ENCODE measurements at regions not wholly inside any gene's neighbourhood (a gene's known extent, or its start where the extent isn't known, plus 50 kb on each side); places are given as distances from the start of the nearest gene placed in this dataset.

DNA sequence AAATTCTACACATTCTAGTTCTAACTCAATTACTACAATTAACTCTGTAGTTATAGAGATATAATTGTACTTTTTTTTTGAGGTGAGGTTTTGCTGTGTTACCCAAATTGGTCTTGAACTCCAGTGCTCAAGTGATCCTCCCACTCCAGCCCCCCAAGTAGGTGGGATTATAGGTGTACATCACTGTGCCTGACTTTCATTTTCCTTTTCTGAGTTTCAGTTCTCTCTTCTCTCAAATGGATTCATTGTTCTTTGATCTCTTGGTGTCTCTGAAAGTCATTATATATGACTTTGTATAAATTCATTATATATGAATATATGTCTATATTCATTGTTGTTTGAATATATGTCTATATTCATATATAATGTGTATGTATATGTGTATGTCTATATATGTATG, 74.0 kb upstream of the GALNT2 start:
- FAIRE-seq: no peak
- DNase-seq (ENCODE audit: low spot score): no peak

DNA sequence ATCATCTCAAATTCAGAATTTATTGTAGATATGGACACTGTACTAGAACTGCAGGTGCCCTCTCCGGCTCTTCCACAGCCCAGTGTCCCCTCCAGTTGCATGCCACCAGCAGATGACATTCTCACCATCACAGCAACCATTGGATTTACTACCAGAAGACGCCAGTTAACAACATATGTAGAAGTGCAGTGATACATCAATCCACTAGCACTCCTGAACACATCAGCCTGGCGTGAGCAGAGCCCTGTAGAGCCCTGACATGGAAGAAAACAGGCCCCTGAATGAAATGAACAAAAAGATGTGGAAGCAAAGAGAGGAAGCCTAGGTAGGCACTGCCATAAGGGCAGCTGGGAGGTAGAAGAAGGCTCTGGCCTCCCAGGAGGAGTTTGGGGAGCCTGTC, 73.1 kb upstream of the GALNT2 start:
- FAIRE-seq: no peak
- no peak for DNase-seq (ENCODE audit: low spot score)

DNA sequence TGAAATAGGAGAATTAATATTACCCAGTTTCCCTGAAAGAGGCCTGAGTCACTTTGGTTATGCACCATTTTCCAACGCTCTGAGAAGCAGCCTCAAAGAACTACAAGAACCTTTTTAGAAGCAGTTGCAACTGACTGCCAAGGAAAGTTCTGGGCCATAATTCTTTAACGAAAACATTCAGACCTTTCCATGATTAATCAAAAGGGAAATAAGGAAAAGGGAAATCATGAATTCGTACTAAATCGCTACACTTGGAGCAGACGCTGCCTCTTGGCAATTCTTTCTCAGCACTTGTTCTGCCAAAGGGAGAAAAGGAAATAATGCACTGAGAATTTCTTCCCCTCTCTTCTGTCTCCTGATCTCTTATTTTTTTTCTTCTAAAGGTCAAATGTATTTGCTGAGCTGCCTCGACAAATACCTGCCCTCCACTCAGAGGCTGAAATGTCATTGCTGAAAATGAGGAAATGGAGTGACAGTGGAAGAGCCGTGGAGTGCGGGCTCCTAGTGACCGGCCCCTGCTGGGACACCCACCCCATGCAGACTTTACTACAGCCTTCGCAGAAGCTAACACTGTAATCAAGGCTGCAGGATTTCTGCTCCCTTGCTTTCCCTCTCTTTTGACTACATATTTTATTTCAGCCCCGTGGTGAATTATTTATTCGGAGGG, 67.9 kb upstream of the GALNT2 start:
- no peak for DNase-seq (ENCODE audit: low spot score)
- FAIRE-seq: no peak

DNA sequence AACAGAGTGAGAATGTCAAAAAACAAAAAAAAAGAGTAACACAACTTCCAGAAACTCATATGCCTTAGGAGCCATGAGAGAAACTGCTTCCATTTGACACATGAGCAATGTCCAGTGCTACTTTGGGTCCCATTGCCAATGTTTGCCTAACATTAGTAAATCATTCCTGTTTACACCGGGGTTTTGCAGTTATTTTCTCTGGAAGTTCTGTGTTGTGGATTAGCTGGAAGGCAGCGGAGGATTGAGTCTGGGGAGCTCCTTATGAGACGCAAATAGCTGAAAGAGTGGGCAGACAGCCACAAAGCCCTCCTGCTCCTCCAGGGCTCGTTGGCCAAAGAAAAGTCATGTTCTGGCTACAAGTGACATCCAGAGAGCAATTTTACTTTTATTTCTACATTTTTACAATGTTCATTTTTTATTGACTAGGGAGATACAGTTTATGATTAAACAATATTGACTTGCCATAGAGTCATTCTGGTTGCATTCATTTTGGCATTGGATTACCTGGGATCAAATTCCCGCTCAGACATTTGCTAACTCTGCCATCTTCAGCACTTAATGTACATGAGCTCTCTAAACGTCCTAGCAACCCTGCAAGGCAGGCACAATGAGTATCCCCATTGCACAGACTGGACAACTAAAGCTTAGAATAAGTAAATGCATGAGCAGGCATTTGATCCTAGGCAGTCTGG, 66.4 kb upstream of the GALNT2 start:
- FAIRE-seq: no peak
- no peak for DNase-seq (ENCODE audit: low spot score)

DNA sequence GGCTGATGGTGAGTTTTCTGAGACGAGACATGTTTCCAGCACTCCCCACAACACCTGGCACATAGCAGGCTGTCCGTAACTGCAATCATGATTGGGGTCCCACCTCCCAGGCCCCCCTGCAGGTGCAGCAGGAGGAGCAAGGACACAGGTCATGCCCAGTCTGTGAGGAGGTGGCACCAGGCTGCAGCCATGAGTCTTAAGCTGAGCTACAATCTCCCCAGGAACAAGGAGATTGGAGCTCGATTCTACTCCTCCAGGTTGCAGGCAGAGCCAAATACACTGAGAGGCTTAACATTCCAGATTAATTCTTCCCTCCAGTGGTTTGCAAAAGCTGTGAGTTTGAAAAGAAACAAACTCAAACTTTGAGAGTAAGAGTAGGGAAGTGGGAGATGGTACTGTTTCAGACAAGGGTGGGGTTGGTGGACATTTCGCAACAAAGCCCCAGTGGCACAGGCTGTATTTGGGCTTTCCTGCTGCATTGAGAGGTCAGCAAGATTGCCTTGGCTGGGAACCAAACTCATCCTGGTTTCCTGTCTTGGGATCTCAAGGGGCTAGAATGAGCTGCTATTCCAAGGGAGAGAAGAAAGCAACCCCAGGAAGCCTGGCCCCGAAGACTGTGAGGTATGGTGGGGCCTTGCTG, 64.8 kb upstream of the GALNT2 start:
- no peak for DNase-seq (ENCODE audit: low spot score)
- no peak for FAIRE-seq

DNA sequence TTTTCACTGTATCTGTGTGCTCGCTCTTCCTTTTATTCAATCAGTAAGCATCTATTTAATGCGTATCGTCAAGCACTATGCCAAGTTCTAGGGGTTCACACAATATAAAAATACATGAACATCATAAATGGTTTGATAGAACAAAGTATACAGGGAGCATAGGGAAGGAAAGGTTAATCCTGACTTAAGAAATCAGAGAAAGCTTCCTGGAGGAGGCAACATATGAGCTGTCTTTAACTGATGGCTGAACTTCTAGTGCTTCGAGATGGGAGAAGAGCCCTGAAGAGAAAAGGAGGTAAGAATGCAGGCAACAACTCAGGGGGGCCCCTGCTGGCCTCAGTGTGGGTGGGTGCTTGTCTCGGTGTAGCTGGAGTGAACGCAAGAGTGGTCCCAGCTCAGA, 63.6 kb upstream of the GALNT2 start:
- FAIRE-seq (no peak), DNase-seq (ENCODE audit: low spot score) (no peak)

DNA sequence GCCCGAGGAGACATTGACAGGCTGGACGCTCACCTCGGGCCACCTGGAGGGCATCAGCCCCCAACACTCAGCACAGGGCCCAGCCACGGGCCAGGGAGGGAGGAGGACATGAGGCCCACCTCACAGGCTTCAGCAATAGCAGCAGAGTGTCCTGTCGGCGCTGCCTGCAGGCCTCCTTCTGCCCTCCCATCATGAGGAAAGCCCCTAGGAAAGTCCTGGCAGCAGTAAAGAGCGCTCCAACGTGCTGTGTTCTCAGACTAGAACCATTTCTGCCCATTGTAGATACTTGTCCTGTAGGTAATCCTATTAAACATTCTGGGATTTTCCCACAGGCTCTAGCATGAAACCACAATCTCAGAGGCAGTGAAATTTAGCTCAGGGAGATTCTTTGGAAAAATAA, 62.0 kb upstream of the GALNT2 start:
- DNase-seq (ENCODE audit: low spot score) (no peak), FAIRE-seq (no peak)

DNA sequence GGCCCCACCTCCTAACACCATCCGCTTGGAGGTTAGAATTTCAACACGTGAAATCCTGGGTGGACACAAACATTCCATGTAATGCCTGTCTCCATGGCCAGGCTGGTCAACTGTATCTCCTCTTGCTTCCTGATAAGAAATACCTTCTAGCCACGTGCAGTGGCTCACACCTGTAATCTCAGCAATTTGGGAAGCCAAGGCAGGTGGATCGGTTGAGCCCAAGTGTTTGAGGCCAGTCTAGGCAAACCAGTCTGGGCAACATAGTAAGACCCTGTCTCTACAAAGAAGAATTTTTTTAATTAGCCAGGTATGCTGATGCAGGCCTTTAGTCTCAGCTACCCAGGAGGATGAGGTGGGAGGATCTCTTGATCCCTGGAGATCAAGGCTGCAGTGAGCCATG, 58.3 kb upstream of the GALNT2 start:
- FAIRE-seq: no peak
- DNase-seq (ENCODE audit: low spot score): no peak

DNA sequence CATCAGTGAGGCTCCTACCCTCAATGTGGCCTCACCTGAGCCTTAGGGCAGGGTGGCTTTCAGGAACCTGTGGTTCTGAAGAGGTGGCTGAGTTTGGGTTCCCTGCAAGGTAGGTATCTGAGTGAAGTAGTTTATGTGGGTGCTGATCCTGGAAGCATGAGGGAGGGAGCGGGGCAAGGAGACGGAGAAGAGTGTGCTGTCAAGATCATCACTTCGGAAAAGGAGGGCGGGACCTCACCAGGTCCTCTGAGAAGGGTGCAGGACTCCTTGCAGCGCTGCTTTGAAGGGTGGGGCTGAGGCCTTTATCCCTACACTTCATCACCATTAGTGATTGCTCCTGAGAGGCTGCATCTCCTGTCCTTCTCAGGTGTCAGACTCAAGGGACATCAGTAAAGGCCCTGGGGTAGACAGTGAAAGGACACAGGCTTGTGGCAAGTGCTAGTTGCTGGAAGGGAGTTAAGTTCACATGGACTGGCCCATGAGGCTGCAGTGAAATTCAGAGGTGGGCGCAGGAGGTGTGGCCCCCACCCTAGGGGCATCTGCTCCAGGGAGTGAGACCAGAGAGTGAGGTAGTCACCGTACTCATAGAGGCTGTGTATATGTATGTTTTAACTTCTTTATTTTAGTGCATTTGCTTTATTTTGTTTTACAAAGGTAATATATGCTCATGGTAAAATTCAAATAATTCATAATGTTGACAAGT, 57.3 kb upstream of the GALNT2 start:
- FAIRE-seq (no peak), DNase-seq (ENCODE audit: low spot score) (no peak)

DNA sequence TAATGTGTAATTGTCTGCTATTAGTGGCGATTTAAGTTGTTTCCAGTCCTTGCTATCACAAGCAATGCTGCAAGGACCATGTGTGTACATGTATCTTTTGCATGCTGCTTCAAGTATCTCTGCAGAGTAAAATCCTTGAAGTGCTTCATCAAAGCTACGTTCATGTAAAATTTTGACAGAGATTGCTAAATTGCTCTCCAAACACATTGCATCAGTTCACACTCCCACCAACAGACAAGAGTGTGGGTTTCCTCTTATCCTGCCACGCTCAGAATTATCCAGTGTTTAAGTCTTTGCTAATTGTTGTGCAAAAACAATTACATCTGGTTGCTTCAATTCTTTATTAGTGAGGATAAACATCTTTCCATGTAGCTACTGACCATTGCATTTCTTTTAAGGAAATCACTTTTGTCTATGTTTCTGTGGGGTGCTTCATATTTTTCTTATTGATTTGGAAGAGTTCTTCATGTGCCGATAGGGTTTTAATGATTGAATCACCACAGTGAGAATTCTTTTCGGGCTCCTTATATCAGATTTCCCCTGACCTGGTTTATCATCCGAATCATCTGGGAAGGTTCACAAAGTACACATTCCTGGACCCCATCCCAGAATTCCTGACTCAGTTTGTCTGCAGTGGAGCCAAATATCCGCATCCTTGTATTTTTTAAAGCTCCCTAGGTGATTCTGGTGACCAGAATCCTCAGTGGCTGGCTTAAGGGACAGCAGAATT, 56.3 kb upstream of the GALNT2 start:
- DNase-seq (ENCODE audit: low spot score) (no peak), FAIRE-seq (no peak)

DNA sequence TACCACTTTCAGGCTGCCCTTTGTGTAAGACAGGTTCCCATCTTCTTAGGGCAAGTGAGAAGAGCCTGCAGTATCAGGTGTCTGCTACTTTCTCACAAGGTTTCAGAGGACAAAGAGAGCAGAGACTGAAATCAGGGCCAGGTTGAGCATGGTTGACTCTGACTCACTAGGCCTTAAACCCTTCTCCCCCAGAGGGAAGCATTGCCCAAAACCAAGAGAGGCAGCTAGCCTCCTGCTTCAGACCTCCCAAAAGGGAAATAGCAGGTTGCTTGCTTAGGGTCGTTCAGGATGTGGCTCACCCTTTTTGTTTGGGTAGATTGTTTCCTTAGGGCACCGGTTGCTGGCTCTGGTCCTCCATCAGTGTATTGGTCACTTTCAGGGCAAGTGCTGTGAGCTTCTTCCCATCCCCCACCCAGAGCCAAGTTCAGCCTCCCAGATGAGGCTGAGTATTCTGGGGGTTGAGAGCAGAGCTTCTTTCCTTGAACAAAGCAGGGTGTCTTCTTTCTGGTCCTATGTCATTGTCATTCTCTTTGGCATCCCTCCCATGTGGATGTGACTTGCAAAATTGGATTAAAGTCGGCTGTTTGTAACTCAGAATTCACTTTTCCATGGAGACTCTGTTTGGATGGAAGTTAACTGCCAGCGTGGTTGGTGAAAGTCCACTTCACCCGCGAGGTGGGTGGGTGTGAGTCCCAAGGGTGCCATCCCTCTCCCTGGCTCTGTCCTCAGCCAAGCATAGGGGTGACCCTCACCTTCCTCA, 55.5 kb upstream of the GALNT2 start:
- no peak for FAIRE-seq

DNA sequence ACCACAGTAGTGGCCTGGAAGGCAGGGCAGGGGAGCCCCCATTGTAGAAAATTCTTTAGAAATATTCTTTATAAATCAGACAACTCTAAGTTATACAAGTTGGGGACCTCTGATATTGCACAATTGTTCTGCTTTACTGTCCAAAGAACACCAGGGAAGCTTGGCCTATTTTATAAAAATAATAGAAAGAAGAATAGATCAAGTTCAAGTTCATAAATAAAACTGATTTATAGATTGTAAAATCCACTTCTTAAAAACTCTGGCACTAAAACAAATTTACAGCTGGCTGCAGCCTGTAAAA, 55.0 kb upstream of the GALNT2 start:
- DNase-seq (ENCODE audit: low spot score) (no peak), FAIRE-seq (no peak)

More for the DNA sequence above, 55.5 kb upstream of the GALNT2 start:
- DNase-seq (ENCODE audit: low spot score): no peak

DNA sequence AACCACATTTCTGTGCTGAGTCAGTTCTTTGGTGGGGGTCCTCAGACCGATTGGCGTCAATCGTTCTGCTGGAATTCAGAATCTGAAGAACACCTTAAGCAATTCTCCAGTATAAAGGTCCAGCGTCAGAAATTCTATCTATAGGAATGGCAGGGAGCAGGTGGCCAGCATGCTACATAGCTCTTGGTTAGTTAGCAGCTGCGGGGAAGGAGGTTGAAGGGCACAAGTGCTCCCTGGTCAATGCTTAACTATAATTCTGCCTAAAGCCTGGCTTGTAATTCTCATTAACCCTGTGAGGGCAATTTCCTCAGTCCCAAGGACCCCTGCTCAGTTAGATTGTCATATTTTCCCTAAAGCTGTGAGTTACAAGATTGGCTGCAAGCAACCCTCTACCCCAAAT, 54.3 kb upstream of the GALNT2 start:
- FAIRE-seq (no peak), DNase-seq (ENCODE audit: low spot score) (no peak)

DNA sequence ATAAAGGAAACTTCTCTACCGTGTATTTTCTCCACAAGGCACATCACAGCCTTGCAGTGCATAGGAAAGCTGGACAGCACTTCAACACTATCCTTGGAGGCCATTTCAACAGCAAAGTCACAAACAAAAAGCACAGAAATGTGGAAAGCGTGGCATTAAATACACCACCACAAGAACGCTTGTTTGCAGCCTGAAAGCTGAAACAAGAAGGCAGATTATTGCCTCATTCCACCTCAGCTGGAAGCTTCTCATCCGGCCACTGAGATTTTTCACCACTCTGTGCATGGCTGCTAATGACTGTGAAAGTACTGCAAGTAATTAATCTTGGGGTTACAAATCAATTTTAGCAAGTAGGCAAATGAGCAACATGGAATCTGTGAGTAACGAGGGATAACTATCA, 50.9 kb upstream of the GALNT2 start:
- no peak for FAIRE-seq

More for the DNA sequence above, 50.9 kb upstream of the GALNT2 start:
- no peak for DNase-seq (ENCODE audit: low spot score)
